ENCODE measurements at regions not wholly inside any gene's neighbourhood (a gene's known extent, or its start where the extent isn't known, plus 50 kb on each side); places are given as distances from the start of the nearest gene placed in this dataset.

DNA sequence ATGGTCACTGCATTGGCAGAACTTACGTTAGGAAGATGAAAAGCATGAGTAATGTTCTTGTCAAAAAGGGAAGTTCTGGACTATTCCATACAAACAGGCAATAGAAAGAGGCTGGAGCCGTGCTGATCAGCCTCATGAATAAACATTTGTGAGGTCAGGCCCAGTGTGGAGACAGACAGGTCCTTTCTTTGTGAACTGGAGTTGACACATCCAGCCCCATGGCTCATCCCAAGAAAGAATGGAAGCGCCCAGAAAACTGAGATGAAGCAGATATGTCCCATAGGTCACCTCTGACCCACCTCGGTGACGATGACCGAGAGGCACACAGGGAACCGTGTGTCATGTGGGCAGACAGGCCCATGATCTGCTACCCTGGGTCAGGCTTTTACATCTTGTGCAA lies 276.0 kb upstream of the SGK1 start:
- intact Hi-C loops (cut with DNase I; ENCODE audit: low total_unique reads), result no loop called here
- WGBS, 5 donors, result 74 to 83% (median 76%) methylated on average over 7 of the region's 7 CpGs
- TF ChIP-seq POLR2A (IDR thresholded peaks at IDR 0.05) (no peak), EP300 (IDR thresholded peaks at IDR 0.05) (no peak), POLR2AphosphoS5 (IDR thresholded peaks at IDR 0.05) (no peak)
- TF ChIP-seq, protein P1, sequence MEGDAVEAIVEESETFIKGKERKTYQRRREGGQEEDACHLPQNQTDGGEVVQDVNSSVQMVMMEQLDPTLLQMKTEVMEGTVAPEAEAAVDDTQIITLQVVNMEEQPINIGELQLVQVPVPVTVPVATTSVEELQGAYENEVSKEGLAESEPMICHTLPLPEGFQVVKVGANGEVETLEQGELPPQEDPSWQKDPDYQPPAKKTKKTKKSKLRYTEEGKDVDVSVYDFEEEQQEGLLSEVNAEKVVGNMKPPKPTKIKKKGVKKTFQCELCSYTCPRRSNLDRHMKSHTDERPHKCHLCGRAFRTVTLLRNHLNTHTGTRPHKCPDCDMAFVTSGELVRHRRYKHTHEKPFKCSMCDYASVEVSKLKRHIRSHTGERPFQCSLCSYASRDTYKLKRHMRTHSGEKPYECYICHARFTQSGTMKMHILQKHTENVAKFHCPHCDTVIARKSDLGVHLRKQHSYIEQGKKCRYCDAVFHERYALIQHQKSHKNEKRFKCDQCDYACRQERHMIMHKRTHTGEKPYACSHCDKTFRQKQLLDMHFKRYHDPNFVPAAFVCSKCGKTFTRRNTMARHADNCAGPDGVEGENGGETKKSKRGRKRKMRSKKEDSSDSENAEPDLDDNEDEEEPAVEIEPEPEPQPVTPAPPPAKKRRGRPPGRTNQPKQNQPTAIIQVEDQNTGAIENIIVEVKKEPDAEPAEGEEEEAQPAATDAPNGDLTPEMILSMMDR (IDR thresholded peaks at IDR 0.05), result no peak

DNA sequence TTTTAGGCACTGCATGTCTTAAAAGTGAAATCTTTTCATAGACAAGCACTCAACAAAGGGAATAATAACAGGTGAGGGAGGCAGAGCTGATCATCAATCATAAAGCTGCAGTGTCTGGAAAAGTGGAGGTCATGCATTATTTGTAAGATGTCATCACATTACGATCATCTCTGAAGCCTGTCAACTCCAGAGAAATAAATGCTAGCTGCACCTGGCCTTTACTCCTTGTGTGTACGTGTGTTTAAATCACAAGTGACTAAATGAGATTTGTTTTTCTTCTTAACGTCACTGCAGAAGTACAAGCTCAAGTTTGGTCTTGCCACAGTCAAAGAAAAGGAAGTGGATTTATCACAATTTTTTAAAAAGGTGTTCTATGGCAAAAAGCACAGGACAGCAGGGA lies 275.5 kb upstream of the SGK1 start:
- 72 to 83% (median 79%) methylated on average over 3 of the region's 3 CpGs for WGBS, 5 donors
- Histone ChIP-seq H3K36me3 (no peaks in the 10 kb centered on the region), H3K4me1 (no peaks in the 10 kb centered on the region), H3K9me3 (no peaks in the 10 kb centered on the region), H3K4me3 (no peak overlapping the region), H3K27ac (no peak overlapping the region), H3K27me3 (no peaks in the 10 kb centered on the region)
- intact Hi-C loops (cut with DNase I; ENCODE audit: low total_unique reads), result no loop called here
- DNase-seq, result no peak
- TF ChIP-seq, protein P1 (IDR thresholded peaks at IDR 0.05), result no peak
- TF ChIP-seq EP300 (IDR thresholded peaks at IDR 0.05) (no peak), POLR2A (IDR thresholded peaks at IDR 0.05) (no peak), POLR2AphosphoS5 (IDR thresholded peaks at IDR 0.05) (no peak)

More for the DNA sequence above, 276.0 kb upstream of the SGK1 start:
- Histone ChIP-seq H3K27me3 (no peaks in the 10 kb centered on the region), H3K4me3 (no peak overlapping the region), H3K27ac (no peak overlapping the region), H3K36me3 (no peaks in the 10 kb centered on the region), H3K9me3 (no peaks in the 10 kb centered on the region), H3K4me1 (no peaks in the 10 kb centered on the region)
- DNase-seq, result no peak

GRCh38 chr6:134593024-134593423 lies 275.1 kb upstream of the SGK1 start:
- Histone ChIP-seq H3K27ac (no peak overlapping the region), H3K9me3 (no peaks in the 10 kb centered on the region), H3K27me3 (no peaks in the 10 kb centered on the region), H3K4me3 (no peak overlapping the region), H3K36me3 (no peaks in the 10 kb centered on the region), H3K4me1 (no peaks in the 10 kb centered on the region)
- WGBS, 5 donors, result 53 to 83% (median 63%) methylated on average over 1 of the region's 1 CpG
- TF ChIP-seq EP300 (IDR thresholded peaks at IDR 0.05) (no peak), POLR2AphosphoS5 (IDR thresholded peaks at IDR 0.05) (no peak), POLR2A (IDR thresholded peaks at IDR 0.05) (no peak)
- TF ChIP-seq, protein P1 (IDR thresholded peaks at IDR 0.05), result no peak
- DNase-seq, result no peak
- intact Hi-C loops (cut with DNase I; ENCODE audit: low total_unique reads), result no loop called here

DNA sequence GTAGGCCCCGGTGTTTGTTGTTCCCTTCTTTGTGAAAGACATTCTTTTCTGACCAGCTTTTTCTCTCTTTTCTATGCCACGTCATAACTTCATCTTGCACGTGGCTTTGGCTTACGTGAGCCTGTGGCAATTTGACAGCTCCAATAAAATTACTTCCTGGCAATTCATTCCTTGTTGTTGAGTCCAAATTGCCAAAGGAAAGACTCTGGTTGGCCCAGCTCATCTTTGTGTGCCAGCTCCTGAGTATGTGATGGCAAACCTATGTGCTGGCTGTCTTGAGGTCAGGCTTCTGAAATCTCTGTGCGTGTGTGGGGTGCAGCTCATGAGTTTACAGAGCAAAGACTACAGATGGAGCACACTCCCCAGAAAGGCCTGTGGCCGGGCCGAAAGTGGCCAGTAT lies 272.5 kb upstream of the SGK1 start:
- Histone ChIP-seq H3K36me3 (no peaks in the 10 kb centered on the region), H3K27me3 (no peaks in the 10 kb centered on the region), H3K27ac (no peak overlapping the region), H3K4me1 (no peaks in the 10 kb centered on the region), H3K9me3 (no peaks in the 10 kb centered on the region), H3K4me3 (no peak overlapping the region)
- WGBS, 5 donors, result 89 to 95% (median 91%) methylated on average over 7 of the region's 7 CpGs
- DNase-seq, result no peak
- intact Hi-C loops (cut with DNase I; ENCODE audit: low total_unique reads), result no loop called here
- TF ChIP-seq POLR2A (IDR thresholded peaks at IDR 0.05), result no peak
- no peak for TF ChIP-seq EP300 (IDR thresholded peaks at IDR 0.05)
- no peak for TF ChIP-seq POLR2AphosphoS5 (IDR thresholded peaks at IDR 0.05)

DNA sequence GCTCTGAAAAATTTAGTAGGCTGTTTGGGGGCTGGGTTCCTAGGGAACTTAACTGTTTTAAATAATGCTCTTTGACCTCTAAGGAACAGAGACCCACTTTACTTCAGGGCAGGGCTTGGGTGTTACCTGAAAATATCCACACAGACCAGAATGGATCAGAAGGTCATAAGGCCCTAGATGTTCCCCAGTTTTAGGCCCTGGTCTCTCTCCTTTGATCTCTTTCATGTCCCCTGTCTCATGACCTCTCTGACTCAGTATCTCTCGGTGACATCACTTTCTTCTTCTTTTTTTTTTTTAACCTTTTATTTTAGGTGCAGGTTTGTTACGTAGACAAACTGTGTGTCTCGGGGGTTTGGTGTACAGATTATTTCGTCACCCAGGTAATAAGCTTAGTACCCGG lies 272.1 kb upstream of the SGK1 start:
- no peak overlapping the region for H3K4me3 ChIP-seq
- H3K27me3 ChIP-seq, result no peaks in the 10 kb centered on the region
- intact Hi-C loops (cut with DNase I; ENCODE audit: low total_unique reads), result no loop called here
- H3K9me3 ChIP-seq, result no peaks in the 10 kb centered on the region
- WGBS, 5 donors, result 87 to 99% (median 93%) methylated on average over 5 of the region's 5 CpGs
- TF ChIP-seq EP300 (IDR thresholded peaks at IDR 0.05) (no peak), POLR2AphosphoS5 (IDR thresholded peaks at IDR 0.05) (no peak), POLR2A (IDR thresholded peaks at IDR 0.05) (no peak)
- TF ChIP-seq, protein P1 (IDR thresholded peaks at IDR 0.05), result no peak
- no peaks in the 10 kb centered on the region for H3K4me1 ChIP-seq
- no peaks in the 10 kb centered on the region for H3K36me3 ChIP-seq
- no peak overlapping the region for H3K27ac ChIP-seq
- DNase-seq, result no peak
